ENCODE measurements at regions not wholly inside any gene's neighbourhood (a gene's known extent, or its start where the extent isn't known, plus 50 kb on each side); places are given as distances from the start of the nearest gene placed in this dataset.
"Not testable (repeated sequence)": the region's sequence is repeated elsewhere in the genome, so short reads cannot be mapped to it uniquely, and the experiment has no call there.

DNA sequence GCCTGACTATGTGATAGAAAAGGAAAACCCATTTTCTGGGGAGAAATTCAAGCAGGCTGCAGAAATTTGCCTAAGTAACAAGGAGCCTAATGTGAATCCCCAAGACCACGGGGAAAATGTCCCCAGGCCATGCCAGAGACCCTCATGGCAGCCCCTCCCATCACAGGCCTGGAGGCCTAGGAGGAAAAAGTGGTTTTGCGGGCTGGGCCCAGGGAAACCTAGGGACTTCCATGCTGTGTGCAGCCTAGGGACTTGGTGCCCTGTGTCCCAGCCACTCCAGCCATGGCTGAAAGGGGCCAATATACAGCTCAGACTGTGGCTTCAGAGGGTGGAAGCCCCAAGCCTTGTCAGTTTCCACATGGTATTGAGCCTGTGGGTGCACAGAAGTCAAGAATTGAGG is 79.7 kb upstream of the NDN start:
- H3K27ac ChIP-seq (ENCODE audit: extremely low read depth, low read depth, low read length); H3K9me3 ChIP-seq (ENCODE audit: control insufficient read depth, insufficient read depth, low read depth, low read length); CTCF ChIA-PET; H3K36me3 ChIP-seq (ENCODE audit: control insufficient read depth in 2 of 2, insufficient read depth in 1 of 2, low read length in 2 of 2); POLR2A ChIA-PET; H3K4me3 ChIP-seq (ENCODE audit: low read depth, low read length); H3K4me1 ChIP-seq (ENCODE audit: control insufficient read depth, insufficient read depth, low read length): not testable (repeated sequence)
- peak; percentile 62 for TF ChIP-seq ZNF585B (tag by site-specific recombination; IDR thresholded peaks at IDR 0.05)

DNA sequence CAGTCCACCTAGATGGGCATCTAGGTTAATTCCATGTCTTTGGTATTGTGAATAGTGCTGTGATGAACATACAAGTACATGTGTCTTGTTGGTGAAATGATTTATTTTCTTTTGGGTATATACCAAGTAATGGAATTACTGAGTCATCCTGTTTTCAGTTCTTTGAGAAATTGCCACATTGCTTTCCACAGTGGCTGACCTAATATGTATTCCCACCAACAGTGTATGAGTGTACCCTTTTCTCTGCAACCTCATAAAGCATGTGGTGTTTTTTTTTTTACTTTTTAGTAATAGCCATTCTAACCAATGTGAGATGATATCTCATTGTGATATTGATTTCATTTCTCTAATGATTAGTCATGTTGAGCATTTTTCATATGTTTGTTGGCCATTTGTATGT is 86.0 kb upstream of the NDN start:
- Histone ChIP-seq H3K4me1 (ENCODE audit: control insufficient read depth, insufficient read depth, low read length) (no peaks in the 10 kb centered on the region), H3K9me3 (ENCODE audit: control insufficient read depth, insufficient read depth, low read depth, low read length) (no peaks in the 10 kb centered on the region), H3K27ac (ENCODE audit: extremely low read depth, low read depth, low read length) (no peak overlapping the region), H3K4me3 (ENCODE audit: low read depth, low read length) (no peak overlapping the region), H3K36me3 (ENCODE audit: control insufficient read depth in 2 of 2, insufficient read depth in 1 of 2, low read length in 2 of 2) (no peaks in the 10 kb centered on the region)
- ChIA-PET CTCF (no interaction called here), POLR2A (no interaction called here)
- TF ChIP-seq ZNF596 (tag by site-specific recombination; IDR thresholded peaks at IDR 0.05) (no peak), ZNF19 (tag by site-specific recombination; IDR thresholded peaks at IDR 0.05; ENCODE audit: low read depth) (no peak), EGR2 (tag by site-specific recombination; IDR thresholded peaks at IDR 0.05; ENCODE audit: low read depth) (no peak), ZFP69B (tag by site-specific recombination; IDR thresholded peaks at IDR 0.05) (no peak), ZNF248 (tag by site-specific recombination; IDR thresholded peaks at IDR 0.05) (no peak), ZNF560 (tag by site-specific recombination; IDR thresholded peaks at IDR 0.05; ENCODE audit: borderline replicate concordance) (no peak), AEBP2 (tag by site-specific recombination; IDR thresholded peaks at IDR 0.05; ENCODE audit: borderline replicate concordance) (no peak), GLIS2 (tag by site-specific recombination; IDR thresholded peaks at IDR 0.05) (no peak), ZBTB17 (tag by site-specific recombination; IDR thresholded peaks at IDR 0.05) (no peak)
- TF ChIP-seq, protein P1, sequence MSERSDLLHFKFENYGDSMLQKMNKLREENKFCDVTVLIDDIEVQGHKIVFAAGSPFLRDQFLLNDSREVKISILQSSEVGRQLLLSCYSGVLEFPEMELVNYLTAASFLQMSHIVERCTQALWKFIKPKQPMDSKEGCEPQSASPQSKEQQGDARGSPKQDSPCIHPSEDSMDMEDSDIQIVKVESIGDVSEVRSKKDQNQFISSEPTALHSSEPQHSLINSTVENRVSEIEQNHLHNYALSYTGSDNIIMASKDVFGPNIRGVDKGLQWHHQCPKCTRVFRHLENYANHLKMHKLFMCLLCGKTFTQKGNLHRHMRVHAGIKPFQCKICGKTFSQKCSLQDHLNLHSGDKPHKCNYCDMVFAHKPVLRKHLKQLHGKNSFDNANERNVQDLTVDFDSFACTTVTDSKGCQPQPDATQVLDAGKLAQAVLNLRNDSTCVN (tag by site-specific recombination; optimal IDR thresholded peaks at IDR 0.05), result no peak
- TF ChIP-seq, protein P2, sequence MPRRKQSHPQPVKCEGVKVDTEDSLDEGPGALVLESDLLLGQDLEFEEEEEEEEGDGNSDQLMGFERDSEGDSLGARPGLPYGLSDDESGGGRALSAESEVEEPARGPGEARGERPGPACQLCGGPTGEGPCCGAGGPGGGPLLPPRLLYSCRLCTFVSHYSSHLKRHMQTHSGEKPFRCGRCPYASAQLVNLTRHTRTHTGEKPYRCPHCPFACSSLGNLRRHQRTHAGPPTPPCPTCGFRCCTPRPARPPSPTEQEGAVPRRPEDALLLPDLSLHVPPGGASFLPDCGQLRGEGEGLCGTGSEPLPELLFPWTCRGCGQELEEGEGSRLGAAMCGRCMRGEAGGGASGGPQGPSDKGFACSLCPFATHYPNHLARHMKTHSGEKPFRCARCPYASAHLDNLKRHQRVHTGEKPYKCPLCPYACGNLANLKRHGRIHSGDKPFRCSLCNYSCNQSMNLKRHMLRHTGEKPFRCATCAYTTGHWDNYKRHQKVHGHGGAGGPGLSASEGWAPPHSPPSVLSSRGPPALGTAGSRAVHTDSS (tag by site-specific recombination; IDR thresholded peaks at IDR 0.05), result no peak

GRCh38 chr15:23787346-23788105 is 100.4 kb upstream of the NDN start:
- H3K36me3 ChIP-seq (ENCODE audit: control insufficient read depth in 2 of 2, insufficient read depth in 1 of 2, low read length in 2 of 2), result no peaks in the 10 kb centered on the region
- no peaks in the 10 kb centered on the region for H3K4me1 ChIP-seq (ENCODE audit: control insufficient read depth, insufficient read depth, low read length)
- no peak overlapping the region for H3K4me3 ChIP-seq (ENCODE audit: low read depth, low read length)
- POLR2A ChIA-PET, result no interaction called here
- TF ChIP-seq ZNF169 (tag by site-specific recombination; IDR thresholded peaks at IDR 0.05) (no peak), ZIC2 (tag by site-specific recombination; IDR thresholded peaks at IDR 0.05) (no peak), ZNF677 (tag by site-specific recombination; IDR thresholded peaks at IDR 0.05) (no peak), YY2 (tag by site-specific recombination; IDR thresholded peaks at IDR 0.05) (no peak)
- CTCF ChIA-PET, result interaction anchor here (0.7 kb wide), 1 partner anchor 143 kb away, joined by 3 read pairs; no protein-coding TSS in a partner anchor
- H3K9me3 ChIP-seq (ENCODE audit: control insufficient read depth, insufficient read depth, low read depth, low read length), result no peaks in the 10 kb centered on the region
- no peak overlapping the region for H3K27ac ChIP-seq (ENCODE audit: extremely low read depth, low read depth, low read length)

All from HEK293 (cell line).